HUES48 (cell line): ENCODE measurements at regions not wholly inside any gene's neighbourhood (a gene's known extent, or its start where the extent isn't known, plus 50 kb on each side); places are given as distances from the start of the nearest gene placed in this dataset.

ENCODE experiments used
- H3K27ac ChIP-seq: one replicate; pipeline ENCODE4 v1.7.0; 2013; ENCODE audit warnings: low read depth, low read length, inconsistent platforms
- H3K27me3 ChIP-seq: 2 replicates; pipeline ENCODE4 v1.6.1; 2013; ENCODE audit warnings: mild to moderate bottlenecking, low read length; ENCODE audit not compliant: control insufficient read depth, insufficient read depth
- H3K36me3 ChIP-seq: 2 replicates; pipeline ENCODE4 v1.6.1; 2013; ENCODE audit warnings: low read length; ENCODE audit not compliant: control insufficient read depth, insufficient read depth
- H3K4me1 ChIP-seq: 2 replicates; pipeline ENCODE4 v1.6.1; 2013; ENCODE audit warnings: mild to moderate bottlenecking, low read length; ENCODE audit not compliant: control insufficient read depth, insufficient read depth
- H3K4me3 ChIP-seq: 2 replicates; pipeline ENCODE4 v1.5.1; 2013; ENCODE audit warnings: mild to moderate bottlenecking, low read depth, low read length
- H3K9ac ChIP-seq: 2 replicates; pipeline ENCODE4 v1.6.1; 2013; ENCODE audit warnings: mild to moderate bottlenecking, low read depth, low read length, moderate library complexity
- H3K9me3 ChIP-seq: 2 replicates; pipeline ENCODE4 v1.6.1; 2013; ENCODE audit warnings: low read length; ENCODE audit not compliant: control insufficient read depth, insufficient read depth

GRCh38 chr13:88887045-88887662 lies 1216.0 kb downstream of the SLITRK5 start:
- Histone ChIP-seq H3K4me1 (no peaks in the 10 kb centered on the region), H3K36me3 (no peaks in the 10 kb centered on the region), H3K4me3 (no peak overlapping the region), H3K9ac (no peak overlapping the region), H3K9me3 (no peaks in the 10 kb centered on the region), H3K27ac (no peak overlapping the region), H3K27me3 (no peaks in the 10 kb centered on the region)

- H3K27ac ChIP-seq: no peak overlapping the region
- no peaks in the 10 kb centered on the region for H3K27me3 ChIP-seq
- H3K9me3 ChIP-seq: 0 out of 2 replicates have a peak, but pooled peaks cover 5% of the 10 kb centered on the region
- H3K4me3 ChIP-seq: no peak overlapping the region
- H3K4me1 ChIP-seq: no peaks in the 10 kb centered on the region
- H3K36me3 ChIP-seq: no peaks in the 10 kb centered on the region
- H3K9ac ChIP-seq: no peak overlapping the region
Observed at GRCh38 chr13:88895261-88895941, 1224.2 kb downstream of the SLITRK5 start.

DNA sequence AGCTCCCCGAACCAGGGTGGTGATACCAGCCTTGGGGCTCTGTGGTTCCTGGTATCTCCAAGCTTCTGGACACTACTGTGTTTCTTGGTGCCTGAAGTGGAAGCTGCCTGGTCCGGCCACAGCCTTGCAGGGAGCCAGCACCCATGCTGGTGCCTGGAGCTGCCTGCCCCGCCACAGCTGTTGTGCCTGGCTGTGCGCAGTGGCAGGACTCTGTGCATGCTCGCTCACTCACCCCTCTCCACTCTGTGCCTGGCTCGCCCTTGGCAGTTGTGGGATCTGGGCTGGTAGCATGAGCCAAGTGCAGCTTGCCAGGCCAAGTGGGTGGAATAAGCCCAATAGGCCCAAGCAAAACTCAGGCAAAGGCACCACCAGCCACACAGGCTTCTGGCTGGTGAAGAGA lies 1225.3 kb downstream of the SLITRK5 start:
- no peak overlapping the region for H3K27ac ChIP-seq
- no peak overlapping the region for H3K9ac ChIP-seq
- no peaks in the 10 kb centered on the region for H3K27me3 ChIP-seq
- H3K9me3 ChIP-seq: 0 out of 2 replicates have a peak, but pooled peaks cover 5% of the 10 kb centered on the region
- no peak overlapping the region for H3K4me3 ChIP-seq
- H3K36me3 ChIP-seq: no peaks in the 10 kb centered on the region
- H3K4me1 ChIP-seq: no peaks in the 10 kb centered on the region

DNA sequence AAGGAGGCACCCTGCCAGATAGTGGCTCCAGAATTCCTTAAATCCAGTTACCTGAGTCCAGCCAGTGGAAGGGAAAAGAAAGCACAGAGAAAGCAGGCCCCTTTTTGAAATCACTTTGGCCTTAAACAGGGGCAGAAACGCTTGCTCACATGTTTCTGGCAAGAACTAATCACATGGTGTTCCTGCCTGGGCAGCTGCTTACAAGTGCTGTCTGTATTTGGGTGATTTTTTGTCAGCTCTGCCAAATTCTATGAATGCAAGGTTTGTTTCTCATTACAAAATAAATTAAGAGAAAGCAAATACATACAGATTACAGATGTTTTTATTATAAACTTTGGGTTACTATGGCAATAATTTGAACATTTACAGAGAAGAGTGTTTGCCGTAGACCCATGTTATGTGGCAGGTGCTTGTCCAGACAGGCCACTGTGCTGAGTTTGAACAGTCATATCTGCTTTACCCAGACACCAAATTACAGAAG lies 1237.8 kb downstream of the SLITRK5 start:
- H3K36me3 ChIP-seq: no peaks in the 10 kb centered on the region
- no peak overlapping the region for H3K9ac ChIP-seq
- no peak overlapping the region for H3K4me3 ChIP-seq
- no peaks in the 10 kb centered on the region for H3K4me1 ChIP-seq
- no peak overlapping the region for H3K27ac ChIP-seq
- H3K9me3 ChIP-seq: no peaks in the 10 kb centered on the region
- H3K27me3 ChIP-seq: no peaks in the 10 kb centered on the region

DNA sequence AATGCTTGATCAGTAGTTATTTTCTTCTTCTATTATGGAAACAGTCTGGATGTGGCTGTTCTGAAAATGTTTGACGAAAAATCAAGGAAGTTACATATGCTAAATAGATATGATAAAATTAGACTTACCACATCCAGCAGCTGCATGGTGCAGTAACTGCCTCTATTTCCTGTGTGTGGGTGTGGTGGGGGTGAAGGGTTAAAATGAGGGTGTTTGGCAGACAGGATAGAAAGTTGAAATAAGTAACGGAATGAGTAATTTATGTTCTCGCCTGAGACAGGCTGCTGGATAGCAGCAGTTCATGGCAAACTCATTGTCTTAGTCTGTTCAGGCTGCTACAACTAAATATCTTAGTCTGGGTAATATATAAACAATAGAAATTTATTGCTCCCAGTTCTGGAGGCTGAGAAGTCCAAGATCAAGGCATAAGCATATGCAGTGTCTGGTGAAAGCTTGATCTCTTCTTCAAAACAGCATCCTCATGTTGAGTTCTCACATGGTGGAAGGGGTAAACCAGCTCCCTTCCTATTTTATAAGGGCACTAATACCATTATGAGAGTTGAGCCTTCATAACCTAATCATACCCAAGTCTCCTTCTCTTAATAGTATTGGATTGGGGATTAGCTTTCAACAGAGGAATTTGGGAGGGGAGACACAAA lies 1248.9 kb downstream of the SLITRK5 start:
- no peak overlapping the region for H3K9ac ChIP-seq
- H3K9me3 ChIP-seq: no peaks in the 10 kb centered on the region
- H3K36me3 ChIP-seq: no peaks in the 10 kb centered on the region
- H3K27ac ChIP-seq: no peak overlapping the region
- H3K4me3 ChIP-seq: no peak overlapping the region
- H3K4me1 ChIP-seq: no peaks in the 10 kb centered on the region
- no peaks in the 10 kb centered on the region for H3K27me3 ChIP-seq

- Histone ChIP-seq H3K4me3 (no peak overlapping the region), H3K9me3 (no peaks in the 10 kb centered on the region), H3K27ac (no peak overlapping the region)
Observed at GRCh38 chr13:88925954-88926353, 1254.8 kb downstream of the SLITRK5 start.

DNA sequence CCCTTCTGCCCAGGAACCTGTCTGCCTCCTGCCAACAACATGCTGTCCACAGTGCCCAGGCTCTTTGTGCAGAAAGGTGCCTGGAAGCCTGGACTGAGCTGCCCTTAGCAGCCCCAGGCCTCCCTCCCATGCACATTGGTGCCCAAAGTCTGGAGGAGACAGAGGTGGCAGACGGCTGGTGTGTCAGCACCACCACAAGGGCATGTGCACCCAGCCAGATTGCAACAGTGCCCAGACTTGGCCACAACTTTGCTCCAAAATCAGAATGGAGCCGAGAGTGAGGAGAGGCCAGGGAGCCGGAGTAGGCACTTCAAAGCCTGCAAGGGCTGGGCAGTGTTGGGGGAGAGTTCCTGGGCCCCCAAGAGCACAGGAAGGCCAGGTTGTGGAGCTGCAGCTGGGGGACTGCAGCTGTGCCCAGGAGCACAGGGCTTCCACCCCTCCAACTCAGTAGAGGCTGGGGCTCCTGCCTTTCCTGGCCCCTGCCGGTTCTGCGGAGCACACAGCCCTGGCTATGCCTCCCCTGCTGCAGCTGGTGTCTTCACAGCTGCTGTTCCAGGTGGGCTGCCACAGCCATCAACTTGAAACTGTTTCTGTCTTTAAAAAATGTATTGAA lies 1255.8 kb downstream of the SLITRK5 start:
- Histone ChIP-seq H3K27me3 (no peaks in the 10 kb centered on the region), H3K4me1 (no peaks in the 10 kb centered on the region), H3K9me3 (no peaks in the 10 kb centered on the region), H3K27ac (no peak overlapping the region), H3K36me3 (no peaks in the 10 kb centered on the region), H3K4me3 (no peak overlapping the region), H3K9ac (no peak overlapping the region)

More at GRCh38 chr13:88925954-88926353, 1254.8 kb downstream of the SLITRK5 start:
- Histone ChIP-seq H3K36me3 (no peaks in the 10 kb centered on the region), H3K27me3 (no peaks in the 10 kb centered on the region), H3K4me1 (no peaks in the 10 kb centered on the region), H3K9ac (no peak overlapping the region)

DNA sequence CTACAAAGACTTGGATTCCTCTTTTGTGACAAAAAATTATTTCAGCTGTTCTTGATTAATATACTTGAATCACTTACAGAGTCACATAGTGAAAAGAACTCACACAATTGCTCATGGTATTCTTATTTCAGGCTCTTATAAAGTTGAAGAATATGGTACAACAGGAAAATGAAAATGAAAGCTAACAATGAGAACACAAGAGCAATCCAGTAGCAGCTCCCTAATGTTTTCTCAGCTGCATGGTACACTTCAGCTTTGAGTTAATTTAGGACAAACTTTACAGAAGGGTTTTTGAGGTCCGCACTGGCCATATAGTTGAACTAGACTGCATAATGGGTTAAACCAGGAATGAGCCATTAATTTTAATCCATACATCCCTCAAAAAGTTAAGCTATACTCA lies 1261.8 kb downstream of the SLITRK5 start:
- Histone ChIP-seq H3K27ac (no peak overlapping the region), H3K36me3 (no peaks in the 10 kb centered on the region), H3K27me3 (no peaks in the 10 kb centered on the region), H3K4me1 (no peaks in the 10 kb centered on the region), H3K9ac (no peak overlapping the region), H3K4me3 (no peak overlapping the region), H3K9me3 (no peaks in the 10 kb centered on the region)

DNA sequence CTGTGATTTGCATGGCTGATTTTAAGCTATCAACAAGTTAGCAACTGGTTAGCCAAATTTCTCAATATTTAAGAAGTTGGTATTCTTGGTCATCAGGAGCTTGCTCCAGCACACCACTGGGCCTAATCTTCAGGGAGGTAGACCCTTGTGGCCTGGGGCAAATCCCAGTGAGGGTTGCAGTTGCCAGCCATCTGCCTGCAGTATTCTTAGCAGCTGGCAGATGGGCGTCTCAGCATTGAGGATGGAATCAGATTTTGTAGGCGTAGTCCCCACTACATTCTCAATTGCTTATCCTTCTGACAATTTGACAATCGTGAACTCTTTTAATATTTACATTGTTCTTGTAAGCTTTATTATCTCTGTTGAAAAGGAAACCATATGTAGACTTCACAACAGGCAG lies 1266.2 kb downstream of the SLITRK5 start:
- Histone ChIP-seq H3K27me3 (no peaks in the 10 kb centered on the region), H3K27ac (no peak overlapping the region), H3K4me1 (no peaks in the 10 kb centered on the region), H3K4me3 (no peak overlapping the region), H3K9ac (no peak overlapping the region), H3K9me3 (no peaks in the 10 kb centered on the region), H3K36me3 (no peaks in the 10 kb centered on the region)

GRCh38 chr13:88945793-88946192 lies 1274.6 kb downstream of the SLITRK5 start:
- H3K27ac ChIP-seq: no peak overlapping the region
- no peaks in the 10 kb centered on the region for H3K27me3 ChIP-seq
- no peaks in the 10 kb centered on the region for H3K4me1 ChIP-seq
- H3K4me3 ChIP-seq: no peak overlapping the region
- no peak overlapping the region for H3K9ac ChIP-seq
- no peaks in the 10 kb centered on the region for H3K9me3 ChIP-seq
- no peaks in the 10 kb centered on the region for H3K36me3 ChIP-seq

GRCh38 chr13:88948501-88948900 lies 1277.3 kb downstream of the SLITRK5 start:
- Histone ChIP-seq H3K27me3 (no peaks in the 10 kb centered on the region), H3K27ac (no peak overlapping the region), H3K9me3 (no peaks in the 10 kb centered on the region), H3K4me1 (no peaks in the 10 kb centered on the region), H3K36me3 (no peaks in the 10 kb centered on the region), H3K4me3 (no peak overlapping the region), H3K9ac (no peak overlapping the region)
